OCI-LY7 (cell line): ENCODE measurements at regions not wholly inside any gene's neighbourhood (a gene's known extent, or its start where the extent isn't known, plus 50 kb on each side); places are given as distances from the start of the nearest gene placed in this dataset.

ENCODE experiments used
- BruUV-seq: library from RNA; stranded (reverse); fragments of 400-500 nt; replicated peaks from 2 replicates; lab custom pipeline; 2021; lab: Mats Ljungman, UMichigan
- CTCF ChIA-PET: fragments of 300-600 bp; sonication (Branson Sonifier 250); formaldehyde crosslinking; loops from one replicate; lab custom pipeline; 2022; ENCODE audit warnings: antibody characterized with exemption; ENCODE audit not compliant: unreplicated experiment; lab: Charles Lee
- POLR2A ChIA-PET: fragments of 300-600 bp; sonication (Branson Sonifier 250); formaldehyde crosslinking; loops from one replicate; lab custom pipeline; 2022; ENCODE audit warnings: antibody characterized with exemption; lab: Charles Lee
- DNase-seq: peaks from one replicate; pipeline ENCODE4 v3.0.0-alpha.2; 2015; ENCODE audit warnings: low spot score
- H2AFZ ChIP-seq: fragments of 200-600 bp; sonication (generic), shearing (Covaris generic); 2 replicates; pipeline ENCODE4 v1.6.1; 2014; ENCODE audit warnings: mild to moderate bottlenecking, antibody characterized with exemption, low read length, moderate library complexity
- H3K27ac ChIP-seq: fragments of 200-600 bp; sonication (generic); 2 replicates; pipeline ENCODE4 v1.5.1; 2014; ENCODE audit warnings: mixed run types, low read depth, mild to moderate bottlenecking, moderate library complexity, low read length, inconsistent platforms; ENCODE audit not compliant: poor library complexity, severe bottlenecking
- H3K36me3 ChIP-seq: fragments of 200-600 bp; sonication (generic); 2 replicates; pipeline ENCODE4 v1.6.1; 2014; ENCODE audit warnings: mild to moderate bottlenecking, antibody characterized with exemption, low read length, moderate library complexity, mixed read lengths; ENCODE audit not compliant: insufficient read depth
- H3K4me1 ChIP-seq: fragments of 200-600 bp; sonication (generic); 2 replicates; pipeline ENCODE4 v1.5.1; 2014; ENCODE audit warnings: mild to moderate bottlenecking, low read length; ENCODE audit not compliant: insufficient read depth, poor library complexity, severe bottlenecking
- H3K4me2 ChIP-seq: fragments of 200-600 bp; sonication (generic); 2 replicates; pipeline ENCODE4 v1.6.1; 2014; ENCODE audit warnings: mild to moderate bottlenecking, low read length
- H3K4me3 ChIP-seq: fragments of 200-600 bp; sonication (generic); 2 replicates; pipeline ENCODE4 v1.5.1; 2014; ENCODE audit warnings: mild to moderate bottlenecking, low read depth, low read length; ENCODE audit not compliant: poor library complexity, severe bottlenecking
- H3K79me2 ChIP-seq: fragments of 200-600 bp; sonication (generic); 2 replicates; pipeline ENCODE4 v1.6.1; 2016; ENCODE audit warnings: low read depth, mild to moderate bottlenecking, low read length, moderate library complexity, mixed read lengths; ENCODE audit not compliant: insufficient read depth
- H3K9me2 ChIP-seq: fragments of 200-600 bp; sonication (generic); 2 replicates; pipeline ENCODE4 v1.6.1; 2016; ENCODE audit warnings: mild to moderate bottlenecking, low read length, mixed read lengths; ENCODE audit not compliant: insufficient read depth
- H3K9me3 ChIP-seq: fragments of 200-600 bp; sonication (generic); 2 replicates; pipeline ENCODE4 v1.6.1; 2014; ENCODE audit warnings: mild to moderate bottlenecking, mixed run types, low read length, mixed read lengths
- H4K20me1 ChIP-seq: fragments of 200-600 bp; sonication (generic); 2 replicates; pipeline ENCODE4 v1.6.1; 2014; ENCODE audit warnings: mild to moderate bottlenecking, antibody characterized with exemption, low read length, moderate library complexity, mixed read lengths; ENCODE audit not compliant: insufficient read depth
- EZH2phosphoT487 ChIP-seq: fragments of 200-600 bp; sonication (generic); IDR thresholded peaks from 2 replicates; pipeline ENCODE4 v1.6.1; 2018; ENCODE audit warnings: low read depth, borderline replicate concordance, mild to moderate bottlenecking, mixed run types, antibody characterized with exemption, low read length, moderate library complexity, mixed read lengths
- intact Hi-C: fragments of 100-400 bp; cut with micrococcal nuclease; formaldehyde crosslinking; loops from one replicate; pipeline ENCODE4 v1.10.0; 2022; ENCODE audit not compliant: unreplicated experiment
- TF ChIP-seq, protein P1 (sequence below): fragments of 200-600 bp; sonication (generic); conservative IDR thresholded peaks from 2 replicates; pipeline ENCODE4 v1.5.1; 2014; ENCODE audit warnings: mild to moderate bottlenecking, antibody characterized with exemption, low read length, moderate library complexity, mixed read lengths

DNA sequence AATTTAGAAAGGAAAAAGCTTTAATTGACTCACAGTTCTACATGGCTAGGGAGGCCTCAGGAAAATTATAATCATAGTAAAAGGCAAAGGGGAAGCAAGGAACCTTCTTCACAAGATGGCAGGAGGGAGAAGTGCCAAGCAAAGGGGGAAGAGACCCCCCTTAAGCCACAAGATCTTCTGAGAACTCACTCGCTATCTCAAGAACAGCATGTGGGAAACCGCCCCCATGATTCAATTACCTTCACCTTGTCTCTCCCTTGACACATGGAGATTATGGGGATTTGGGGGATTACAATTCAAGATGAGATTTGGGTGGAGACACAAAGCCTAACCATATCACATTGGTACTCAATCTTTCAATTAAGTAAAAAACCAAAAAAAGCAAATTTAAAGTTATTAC is 1778.7 kb upstream of the MIR17HG start:
- no peak overlapping the region for H3K4me2 ChIP-seq
- CTCF ChIA-PET: no interaction called here
- intact Hi-C loops: no loop called here
- H3K4me3 ChIP-seq: no peak overlapping the region
- no peak for DNase-seq
- no peak for TF ChIP-seq EZH2phosphoT487
- no peak overlapping the region for H2AFZ ChIP-seq
- H3K27ac ChIP-seq: no peak overlapping the region
- no peaks in the 10 kb centered on the region for H3K36me3 ChIP-seq
- BruUV-seq: no TSS peak
- POLR2A ChIA-PET: no interaction called here
- no peaks in the 10 kb centered on the region for H3K79me2 ChIP-seq
- H4K20me1 ChIP-seq: no peaks in the 10 kb centered on the region
- no peaks in the 10 kb centered on the region for H3K4me1 ChIP-seq
- H3K9me3 ChIP-seq: peaks cover 59% of the 10 kb centered on the region
- H3K9me2 ChIP-seq: no peaks in the 10 kb centered on the region

DNA sequence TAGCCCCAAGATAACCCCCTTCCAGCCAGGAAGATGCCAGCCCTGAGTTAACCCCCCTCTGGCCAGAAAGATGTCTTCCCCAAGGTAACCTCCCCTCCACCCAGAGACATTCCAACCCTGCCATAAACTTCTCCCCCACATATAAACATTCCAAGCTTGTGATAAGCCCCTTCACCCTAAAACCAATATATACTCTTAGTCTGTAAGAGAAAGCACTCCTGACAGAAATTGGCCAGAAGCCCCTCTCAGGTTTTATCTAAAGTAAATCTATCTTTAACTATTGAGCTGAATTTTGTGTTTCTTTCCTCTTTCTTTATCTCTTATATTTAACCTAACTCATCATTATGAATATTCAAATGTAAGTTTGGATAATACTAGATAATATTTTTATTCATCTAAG is 1775.8 kb upstream of the MIR17HG start:
- no peak overlapping the region for H3K4me3 ChIP-seq
- no peaks in the 10 kb centered on the region for H3K4me1 ChIP-seq
- no peak for DNase-seq
- ChIA-PET POLR2A (interaction anchor here (0.7 kb wide), 1 partner anchor 47 kb away, joined by 3 read pairs; no protein-coding TSS in a partner anchor), CTCF (no interaction called here)
- H3K9me2 ChIP-seq: no peaks in the 10 kb centered on the region
- H3K79me2 ChIP-seq: no peaks in the 10 kb centered on the region
- BruUV-seq: no TSS peak
- H2AFZ ChIP-seq: no peak overlapping the region
- H3K27ac ChIP-seq: no peak overlapping the region
- TF ChIP-seq, protein P1, sequence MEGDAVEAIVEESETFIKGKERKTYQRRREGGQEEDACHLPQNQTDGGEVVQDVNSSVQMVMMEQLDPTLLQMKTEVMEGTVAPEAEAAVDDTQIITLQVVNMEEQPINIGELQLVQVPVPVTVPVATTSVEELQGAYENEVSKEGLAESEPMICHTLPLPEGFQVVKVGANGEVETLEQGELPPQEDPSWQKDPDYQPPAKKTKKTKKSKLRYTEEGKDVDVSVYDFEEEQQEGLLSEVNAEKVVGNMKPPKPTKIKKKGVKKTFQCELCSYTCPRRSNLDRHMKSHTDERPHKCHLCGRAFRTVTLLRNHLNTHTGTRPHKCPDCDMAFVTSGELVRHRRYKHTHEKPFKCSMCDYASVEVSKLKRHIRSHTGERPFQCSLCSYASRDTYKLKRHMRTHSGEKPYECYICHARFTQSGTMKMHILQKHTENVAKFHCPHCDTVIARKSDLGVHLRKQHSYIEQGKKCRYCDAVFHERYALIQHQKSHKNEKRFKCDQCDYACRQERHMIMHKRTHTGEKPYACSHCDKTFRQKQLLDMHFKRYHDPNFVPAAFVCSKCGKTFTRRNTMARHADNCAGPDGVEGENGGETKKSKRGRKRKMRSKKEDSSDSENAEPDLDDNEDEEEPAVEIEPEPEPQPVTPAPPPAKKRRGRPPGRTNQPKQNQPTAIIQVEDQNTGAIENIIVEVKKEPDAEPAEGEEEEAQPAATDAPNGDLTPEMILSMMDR: no peak
- no peak for TF ChIP-seq EZH2phosphoT487
- peaks cover 49% of the 10 kb centered on the region for H3K9me3 ChIP-seq
- no peaks in the 10 kb centered on the region for H3K36me3 ChIP-seq
- no peak overlapping the region for H3K4me2 ChIP-seq
- intact Hi-C loops: no loop called here
- H4K20me1 ChIP-seq: no peaks in the 10 kb centered on the region

DNA sequence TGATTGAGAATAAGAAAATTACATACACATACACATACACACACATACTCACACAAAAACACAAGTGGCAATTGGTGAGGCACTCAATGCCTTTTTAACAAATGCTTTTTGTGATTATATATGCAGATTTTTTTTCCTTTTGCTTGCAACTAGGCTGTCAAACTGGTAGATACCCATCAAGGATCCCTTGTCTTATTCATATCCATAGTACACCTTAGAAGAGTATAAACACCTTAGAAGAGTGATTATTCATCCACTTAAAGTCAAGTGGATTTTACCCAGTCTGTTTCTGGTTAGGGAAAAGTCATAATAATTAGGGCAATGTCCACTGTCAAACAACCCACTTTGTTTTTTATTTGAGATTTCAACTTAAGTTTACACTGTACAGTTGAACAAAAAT is 1773.4 kb upstream of the MIR17HG start:
- H3K4me1 ChIP-seq: no peaks in the 10 kb centered on the region
- no peaks in the 10 kb centered on the region for H3K9me2 ChIP-seq
- H3K79me2 ChIP-seq: no peaks in the 10 kb centered on the region
- no peaks in the 10 kb centered on the region for H4K20me1 ChIP-seq
- intact Hi-C loops: no loop called here
- no peaks in the 10 kb centered on the region for H3K36me3 ChIP-seq
- no peak overlapping the region for H3K4me3 ChIP-seq
- CTCF ChIA-PET: no interaction called here
- H2AFZ ChIP-seq: no peak overlapping the region
- TF ChIP-seq EZH2phosphoT487: no peak
- TF ChIP-seq, protein P1: no peak
- no peak for DNase-seq
- no TSS peak for BruUV-seq
- H3K27ac ChIP-seq: no peak overlapping the region
- POLR2A ChIA-PET: no interaction called here
- peaks cover 37% of the 10 kb centered on the region for H3K9me3 ChIP-seq
- no peak overlapping the region for H3K4me2 ChIP-seq
